GM18508 (cell line): ENCODE measurements at regions not wholly inside any gene's neighbourhood (a gene's known extent, or its start where the extent isn't known, plus 50 kb on each side); places are given as distances from the start of the nearest gene placed in this dataset.
"Not testable (repeated sequence)": the region's sequence is repeated elsewhere in the genome, so short reads cannot be mapped to it uniquely, and the experiment has no call there.

Source experiments
- ATAC-seq: cut with Tn5 transposase; IDR thresholded peaks from one replicate; pipeline ENCODE4 v1.9.1; 2021; ENCODE audit warnings: moderate number of reproducible peaks; ENCODE audit not compliant: insufficient read depth, unreplicated experiment

GRCh38 chr6:22214314-22214713 lies 82.5 kb downstream of the PRL start:
- ATAC-seq: no peak

- ATAC-seq: not testable (repeated sequence)
Observed at GRCh38 chr6:22215474-22215873, 81.4 kb downstream of the PRL start.

GRCh38 chr6:22218410-22218809 lies 78.4 kb downstream of the PRL start:
- ATAC-seq: no peak

GRCh38 chr6:22219925-22220324 lies 76.9 kb downstream of the PRL start:
- no peak for ATAC-seq

GRCh38 chr6:22221211-22221610 lies 75.6 kb downstream of the PRL start:
- no peak for ATAC-seq

- no peak for ATAC-seq
Observed at GRCh38 chr6:22221630-22222029, 75.2 kb downstream of the PRL start.

GRCh38 chr6:22222469-22222868 lies 74.4 kb downstream of the PRL start:
- ATAC-seq: no peak

- no peak for ATAC-seq
Observed at GRCh38 chr6:22227824-22228610, 68.8 kb downstream of the PRL start.

- ATAC-seq: no peak
Observed at GRCh38 chr6:22231050-22231449, 65.8 kb downstream of the PRL start.

GRCh38 chr6:22231616-22232015 lies 65.2 kb downstream of the PRL start:
- ATAC-seq: no peak

- ATAC-seq: no peak
Observed at GRCh38 chr6:22236626-22237414, 60.0 kb downstream of the PRL start.
